ENCODE measurements at regions not wholly inside any gene's neighbourhood (a gene's known extent, or its start where the extent isn't known, plus 50 kb on each side); places are given as distances from the start of the nearest gene placed in this dataset.

- no peak for ATAC-seq
Measured at GRCh38 chr15:29208836-29209235, 60.8 kb downstream of the NSMCE3 start.

- no peak for ATAC-seq
Measured at GRCh38 chr15:29208352-29208751, 61.3 kb downstream of the NSMCE3 start.

- ATAC-seq: no peak
Measured at GRCh38 chr15:29207758-29208108, 61.9 kb downstream of the NSMCE3 start.

GRCh38 chr15:29207027-29207757, 62.4 kb downstream of the NSMCE3 start:
- ATAC-seq: no peak

- no peak for ATAC-seq
Measured at GRCh38 chr15:29205186-29205585, 64.4 kb downstream of the NSMCE3 start.

- no peak for ATAC-seq
Measured at GRCh38 chr15:29204369-29204755, 65.3 kb downstream of the NSMCE3 start.

- ATAC-seq: no peak
Measured at GRCh38 chr15:29203718-29204368, 65.8 kb downstream of the NSMCE3 start.

GRCh38 chr15:29196722-29197121, 72.9 kb downstream of the NSMCE3 start:
- no peak for ATAC-seq

GRCh38 chr15:29196290-29196689, 73.3 kb downstream of the NSMCE3 start:
- ATAC-seq: no peak

- ATAC-seq: no peak
Measured at GRCh38 chr15:29194866-29195265, 74.8 kb downstream of the NSMCE3 start.

- ATAC-seq: peak in 1 of 2 donors; percentile 30
Measured at GRCh38 chr15:29183071-29183831, 86.4 kb downstream of the NSMCE3 start.

- no peak for ATAC-seq
Measured at GRCh38 chr15:29182590-29182989, 87.0 kb downstream of the NSMCE3 start.

GRCh38 chr15:29172742-29173725, 96.6 kb downstream of the NSMCE3 start:
- ATAC-seq: no peak

GRCh38 chr15:29170521-29170920, 99.1 kb downstream of the NSMCE3 start:
- no peak for ATAC-seq
